ENCODE measurements at regions not wholly inside any gene's neighbourhood (a gene's known extent, or its start where the extent isn't known, plus 50 kb on each side); places are given as distances from the start of the nearest gene placed in this dataset.
A peak's percentile ranks its signal among the peaks of the same experiment; 100 is the strongest.
"Not testable (repeated sequence)": the region's sequence is repeated elsewhere in the genome, so short reads cannot be mapped to it uniquely, and the experiment has no call there.

- in situ Hi-C loops (cut with HindIII; ENCODE audit: low pct_unique_long_range_greater_than_20kb, low sequenced_read_pairs): not testable (repeated sequence)
Measured at GRCh38 chr11:3516934-3517567, 124.7 kb downstream of the ART5 start.

GRCh38 chr11:3516345-3516933 is 125.4 kb downstream of the ART5 start:
- DNase-seq (ENCODE audit: low read depth in 1 of 2, low spot score in 1 of 2); in situ Hi-C loops (cut with HindIII; ENCODE audit: low pct_unique_long_range_greater_than_20kb, low sequenced_read_pairs): not testable (repeated sequence)

More at GRCh38 chr11:3516934-3517567, 124.7 kb downstream of the ART5 start:
- DNase-seq (ENCODE audit: low read depth in 1 of 2, low spot score in 1 of 2): not testable (repeated sequence)

GRCh38 chr11:3514635-3515424 is 127.0 kb downstream of the ART5 start:
- DNase-seq (ENCODE audit: low read depth in 1 of 2, low spot score in 1 of 2); in situ Hi-C loops (cut with HindIII; ENCODE audit: low pct_unique_long_range_greater_than_20kb, low sequenced_read_pairs): not testable (repeated sequence)

- DNase-seq (ENCODE audit: low read depth in 1 of 2, low spot score in 1 of 2); in situ Hi-C loops (cut with HindIII; ENCODE audit: low pct_unique_long_range_greater_than_20kb, low sequenced_read_pairs): not testable (repeated sequence)
Measured at GRCh38 chr11:3513311-3513710, 128.5 kb downstream of the ART5 start.

GRCh38 chr11:3512751-3513150 is 129.0 kb downstream of the ART5 start:
- DNase-seq (ENCODE audit: low read depth in 1 of 2, low spot score in 1 of 2); in situ Hi-C loops (cut with HindIII; ENCODE audit: low pct_unique_long_range_greater_than_20kb, low sequenced_read_pairs): not testable (repeated sequence)

GRCh38 chr11:3512133-3512703 is 129.6 kb downstream of the ART5 start:
- in situ Hi-C loops (cut with HindIII; ENCODE audit: low pct_unique_long_range_greater_than_20kb, low sequenced_read_pairs); DNase-seq (ENCODE audit: low read depth in 1 of 2, low spot score in 1 of 2): not testable (repeated sequence)

GRCh38 chr11:3511416-3512132 is 130.2 kb downstream of the ART5 start:
- DNase-seq (ENCODE audit: low read depth in 1 of 2, low spot score in 1 of 2); in situ Hi-C loops (cut with HindIII; ENCODE audit: low pct_unique_long_range_greater_than_20kb, low sequenced_read_pairs): not testable (repeated sequence)

- DNase-seq (ENCODE audit: low read depth in 1 of 2, low spot score in 1 of 2); in situ Hi-C loops (cut with HindIII; ENCODE audit: low pct_unique_long_range_greater_than_20kb, low sequenced_read_pairs): not testable (repeated sequence)
Measured at GRCh38 chr11:3509563-3509962, 130.6 kb upstream of the ZNF195 start.

- DNase-seq (ENCODE audit: low read depth in 1 of 2, low spot score in 1 of 2); in situ Hi-C loops (cut with HindIII; ENCODE audit: low pct_unique_long_range_greater_than_20kb, low sequenced_read_pairs): not testable (repeated sequence)
Measured at GRCh38 chr11:3499198-3499597, 120.3 kb upstream of the ZNF195 start.

- DNase-seq (ENCODE audit: low read depth in 1 of 2, low spot score in 1 of 2); in situ Hi-C loops (cut with HindIII; ENCODE audit: low pct_unique_long_range_greater_than_20kb, low sequenced_read_pairs): not testable (repeated sequence)
Measured at GRCh38 chr11:3498356-3498755, 119.4 kb upstream of the ZNF195 start.

- in situ Hi-C loops (cut with HindIII; ENCODE audit: low pct_unique_long_range_greater_than_20kb, low sequenced_read_pairs); DNase-seq (ENCODE audit: low read depth in 1 of 2, low spot score in 1 of 2): not testable (repeated sequence)
Measured at GRCh38 chr11:3493152-3493551, 114.2 kb upstream of the ZNF195 start.

GRCh38 chr11:3488003-3488402 is 109.1 kb upstream of the ZNF195 start:
- in situ Hi-C loops (cut with HindIII; ENCODE audit: low pct_unique_long_range_greater_than_20kb, low sequenced_read_pairs); DNase-seq (ENCODE audit: low read depth in 1 of 2, low spot score in 1 of 2): not testable (repeated sequence)

- in situ Hi-C loops (cut with HindIII; ENCODE audit: low pct_unique_long_range_greater_than_20kb, low sequenced_read_pairs); DNase-seq (ENCODE audit: low read depth in 1 of 2, low spot score in 1 of 2): not testable (repeated sequence)
Measured at GRCh38 chr11:3485737-3486136, 106.8 kb upstream of the ZNF195 start.

- DNase-seq (ENCODE audit: low read depth in 1 of 2, low spot score in 1 of 2): peak in 1 of 2 experiments; percentile 87
- in situ Hi-C loops (cut with HindIII; ENCODE audit: low pct_unique_long_range_greater_than_20kb, low sequenced_read_pairs): not testable (repeated sequence)
Measured at GRCh38 chr11:3476937-3477885, 98.3 kb upstream of the ZNF195 start.

- DNase-seq (ENCODE audit: low read depth in 1 of 2, low spot score in 1 of 2); in situ Hi-C loops (cut with HindIII; ENCODE audit: low pct_unique_long_range_greater_than_20kb, low sequenced_read_pairs): not testable (repeated sequence)
Measured at GRCh38 chr11:3476084-3476936, 97.4 kb upstream of the ZNF195 start.

- DNase-seq (ENCODE audit: low read depth in 1 of 2, low spot score in 1 of 2): peak in 1 of 2 experiments; percentile 46
- in situ Hi-C loops (cut with HindIII; ENCODE audit: low pct_unique_long_range_greater_than_20kb, low sequenced_read_pairs): not testable (repeated sequence)
Measured at GRCh38 chr11:3468963-3469362, 90.0 kb upstream of the ZNF195 start.

All from T47D (cell line).